ENCODE measurements at regions not wholly inside any gene's neighbourhood (a gene's known extent, or its start where the extent isn't known, plus 50 kb on each side); places are given as distances from the start of the nearest gene placed in this dataset.

- DNase-seq, result no peak
These were observed 201.9 kb upstream of the PDE10A start for GRCh38 chr6:165864925-165865324.

GRCh38 chr6:165864218-165864617 is 201.2 kb upstream of the PDE10A start:
- no peak for DNase-seq

GRCh38 chr6:165863801-165864200 is 200.8 kb upstream of the PDE10A start:
- no peak for DNase-seq

GRCh38 chr6:165862813-165863212 is 199.8 kb upstream of the PDE10A start:
- no peak for DNase-seq

GRCh38 chr6:165861226-165861625 is 198.2 kb upstream of the PDE10A start:
- no peak for DNase-seq

- no peak for DNase-seq
These were observed 195.5 kb upstream of the PDE10A start for GRCh38 chr6:165858586-165858985.

- DNase-seq, result no peak
These were observed 192.8 kb upstream of the PDE10A start for GRCh38 chr6:165855856-165856255.

GRCh38 chr6:165854863-165855593 is 192.0 kb upstream of the PDE10A start:
- no peak for DNase-seq

- DNase-seq, result no peak
These were observed 191.2 kb upstream of the PDE10A start for GRCh38 chr6:165854061-165854862.

GRCh38 chr6:165852676-165853075 is 189.6 kb upstream of the PDE10A start:
- DNase-seq, result no peak

- DNase-seq, result peak; percentile 68
These were observed 187.5 kb upstream of the PDE10A start for GRCh38 chr6:165850434-165851019.

GRCh38 chr6:165849534-165850430 is 186.7 kb upstream of the PDE10A start:
- no peak for DNase-seq

- no peak for DNase-seq
These were observed 185.0 kb upstream of the PDE10A start for GRCh38 chr6:165848086-165848426.

- DNase-seq, result no peak
These were observed 184.5 kb upstream of the PDE10A start for GRCh38 chr6:165847407-165848085.

GRCh38 chr6:165846123-165846966 is 183.3 kb upstream of the PDE10A start:
- no peak for DNase-seq

GRCh38 chr6:165845493-165845892 is 182.5 kb upstream of the PDE10A start:
- DNase-seq, result no peak

GRCh38 chr6:165844801-165845364 is 181.8 kb upstream of the PDE10A start:
- no peak for DNase-seq

GRCh38 chr6:165844232-165844631 is 181.2 kb upstream of the PDE10A start:
- no peak for DNase-seq

- no peak for DNase-seq
These were observed 180.6 kb upstream of the PDE10A start for GRCh38 chr6:165843568-165844113.

GRCh38 chr6:165843121-165843520 is 180.1 kb upstream of the PDE10A start:
- no peak for DNase-seq
